GM12878 (cell line): ENCODE measurements at regions not wholly inside any gene's neighbourhood (a gene's known extent, or its start where the extent isn't known, plus 50 kb on each side); places are given as distances from the start of the nearest gene placed in this dataset.

ENCODE experiments used
- E4F1 ChIP-seq: fragments of 450-650 bp; IDR thresholded peaks from 2 replicates; pipeline ENCODE4 v1.6.1; 2018; ENCODE audit warnings: borderline replicate concordance, mild to moderate bottlenecking; ENCODE audit not compliant: partially characterized antibody
- NFYB ChIP-seq: IDR thresholded peaks from 2 replicates; pipeline ENCODE4 v1.6.1; 2011; ENCODE audit warnings: low read depth, mild to moderate bottlenecking, low read length, improper control_type of control experiment, moderate library complexity; ENCODE audit not compliant: insufficient read depth
- POLR2AphosphoS5 ChIP-seq: IDR thresholded peaks from 2 replicates; pipeline ENCODE4 v1.6.1; 2011; ENCODE audit warnings: mild to moderate bottlenecking, low read length, inconsistent platforms
- TF ChIP-seq, protein P1 (sequence below), 3 experiments: IDR thresholded peaks in 2 of 3; conservative IDR thresholded peaks in 1 of 3; 2 replicates each; pipeline ENCODE4 v1.5.1; 2011; ENCODE audit warnings: low read depth in 3 of 3, low read length in 3 of 3, mild to moderate bottlenecking in 3 of 3, control low read depth in 2 of 3, moderate library complexity in 2 of 3, inconsistent platforms in 1 of 3, mixed read lengths in 1 of 3; ENCODE audit not compliant: control insufficient read depth in 2 of 3, insufficient read depth in 1 of 3; ENCODE audit errors: extremely low read depth in 1 of 3
- TF ChIP-seq, protein P2 (sequence below): fragments of 150-350 bp; IDR thresholded peaks from 2 replicates; pipeline ENCODE4 v1.6.1; 2016; ENCODE audit warnings: low read depth, low read length

GRCh38 chr4:144817081-144817480 lies 171.1 kb downstream of the HHIP start:
- no peak for TF ChIP-seq POLR2AphosphoS5
- no peak for TF ChIP-seq E4F1
- TF ChIP-seq NFYB: no peak
- TF ChIP-seq, protein P1, sequence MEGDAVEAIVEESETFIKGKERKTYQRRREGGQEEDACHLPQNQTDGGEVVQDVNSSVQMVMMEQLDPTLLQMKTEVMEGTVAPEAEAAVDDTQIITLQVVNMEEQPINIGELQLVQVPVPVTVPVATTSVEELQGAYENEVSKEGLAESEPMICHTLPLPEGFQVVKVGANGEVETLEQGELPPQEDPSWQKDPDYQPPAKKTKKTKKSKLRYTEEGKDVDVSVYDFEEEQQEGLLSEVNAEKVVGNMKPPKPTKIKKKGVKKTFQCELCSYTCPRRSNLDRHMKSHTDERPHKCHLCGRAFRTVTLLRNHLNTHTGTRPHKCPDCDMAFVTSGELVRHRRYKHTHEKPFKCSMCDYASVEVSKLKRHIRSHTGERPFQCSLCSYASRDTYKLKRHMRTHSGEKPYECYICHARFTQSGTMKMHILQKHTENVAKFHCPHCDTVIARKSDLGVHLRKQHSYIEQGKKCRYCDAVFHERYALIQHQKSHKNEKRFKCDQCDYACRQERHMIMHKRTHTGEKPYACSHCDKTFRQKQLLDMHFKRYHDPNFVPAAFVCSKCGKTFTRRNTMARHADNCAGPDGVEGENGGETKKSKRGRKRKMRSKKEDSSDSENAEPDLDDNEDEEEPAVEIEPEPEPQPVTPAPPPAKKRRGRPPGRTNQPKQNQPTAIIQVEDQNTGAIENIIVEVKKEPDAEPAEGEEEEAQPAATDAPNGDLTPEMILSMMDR (IDR thresholded peaks at IDR 0.05 in 2 of 3, conservative IDR thresholded peaks at IDR 0.05 in 1 of 3; ENCODE audit: control insufficient read depth in 2 of 3, extremely low read depth in 1 of 3, insufficient read depth in 1 of 3, low read depth in 3 of 3, low read length in 3 of 3): no peak
- TF ChIP-seq, protein P2, sequence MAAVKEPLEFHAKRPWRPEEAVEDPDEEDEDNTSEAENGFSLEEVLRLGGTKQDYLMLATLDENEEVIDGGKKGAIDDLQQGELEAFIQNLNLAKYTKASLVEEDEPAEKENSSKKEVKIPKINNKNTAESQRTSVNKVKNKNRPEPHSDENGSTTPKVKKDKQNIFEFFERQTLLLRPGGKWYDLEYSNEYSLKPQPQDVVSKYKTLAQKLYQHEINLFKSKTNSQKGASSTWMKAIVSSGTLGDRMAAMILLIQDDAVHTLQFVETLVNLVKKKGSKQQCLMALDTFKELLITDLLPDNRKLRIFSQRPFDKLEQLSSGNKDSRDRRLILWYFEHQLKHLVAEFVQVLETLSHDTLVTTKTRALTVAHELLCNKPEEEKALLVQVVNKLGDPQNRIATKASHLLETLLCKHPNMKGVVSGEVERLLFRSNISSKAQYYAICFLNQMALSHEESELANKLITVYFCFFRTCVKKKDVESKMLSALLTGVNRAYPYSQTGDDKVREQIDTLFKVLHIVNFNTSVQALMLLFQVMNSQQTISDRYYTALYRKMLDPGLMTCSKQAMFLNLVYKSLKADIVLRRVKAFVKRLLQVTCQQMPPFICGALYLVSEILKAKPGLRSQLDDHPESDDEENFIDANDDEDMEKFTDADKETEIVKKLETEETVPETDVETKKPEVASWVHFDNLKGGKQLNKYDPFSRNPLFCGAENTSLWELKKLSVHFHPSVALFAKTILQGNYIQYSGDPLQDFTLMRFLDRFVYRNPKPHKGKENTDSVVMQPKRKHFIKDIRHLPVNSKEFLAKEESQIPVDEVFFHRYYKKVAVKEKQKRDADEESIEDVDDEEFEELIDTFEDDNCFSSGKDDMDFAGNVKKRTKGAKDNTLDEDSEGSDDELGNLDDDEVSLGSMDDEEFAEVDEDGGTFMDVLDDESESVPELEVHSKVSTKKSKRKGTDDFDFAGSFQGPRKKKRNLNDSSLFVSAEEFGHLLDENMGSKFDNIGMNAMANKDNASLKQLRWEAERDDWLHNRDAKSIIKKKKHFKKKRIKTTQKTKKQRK: no peak
